Liver (tissue), 8 donors: ENCODE measurements at regions not wholly inside any gene's neighbourhood (a gene's known extent, or its start where the extent isn't known, plus 50 kb on each side); places are given as distances from the start of the nearest gene placed in this dataset.

Experiments
- DNase-seq: peaks from one replicate; pipeline ENCODE4 v3.0.0-alpha.2; 2017; ENCODE audit warnings: low spot score
- H3K27ac ChIP-seq, 2 donors: one replicate each; pipeline ENCODE4 v1.7.0; 2013; ENCODE audit warnings: inconsistent platforms in 2 of 2, low read length in 2 of 2, control low read depth in 1 of 2, low read depth in 1 of 2, mild to moderate bottlenecking in 1 of 2
- H3K27me3 ChIP-seq, 4 donors: one replicate each; pipeline versions ENCODE4 v1.6.1 to v1.7.0; 2013; ENCODE audit warnings: low read length in 3 of 4, inconsistent platforms in 1 of 4, mild to moderate bottlenecking in 1 of 4, moderate library complexity in 1 of 4; ENCODE audit not compliant: control insufficient read depth in 4 of 4, insufficient read depth in 4 of 4
- H3K36me3 ChIP-seq, 4 donors: one replicate each; pipeline versions ENCODE4 v1.6.1 to v1.7.0; 2013; ENCODE audit warnings: low read length in 3 of 4, mild to moderate bottlenecking in 3 of 4, low read depth in 1 of 4, moderate library complexity in 1 of 4; ENCODE audit not compliant: control insufficient read depth in 4 of 4, insufficient read depth in 3 of 4
- H3K4me1 ChIP-seq, 4 donors: one replicate each; pipeline versions ENCODE4 v1.6.1 to v1.7.0; 2013; ENCODE audit warnings: low read length in 3 of 4, mild to moderate bottlenecking in 3 of 4, moderate library complexity in 1 of 4; ENCODE audit not compliant: control insufficient read depth in 4 of 4, insufficient read depth in 4 of 4
- H3K4me3 ChIP-seq, 3 donors: one replicate each; pipeline versions ENCODE4 v1.6.1 to v1.7.0; 2013; ENCODE audit warnings: low read length in 3 of 3, control low read depth in 1 of 3, low read depth in 1 of 3, mild to moderate bottlenecking in 1 of 3
- H3K9ac ChIP-seq, 2 donors: one replicate each; pipeline ENCODE4 v1.7.0; 2013; ENCODE audit warnings: low read length in 2 of 2, mild to moderate bottlenecking in 2 of 2, moderate library complexity in 2 of 2, control low read depth in 1 of 2, low read depth in 1 of 2
- H3K9me3 ChIP-seq, 4 donors: one replicate each; pipeline versions ENCODE4 v1.6.1 to v1.7.0; 2013; ENCODE audit warnings: low read length in 3 of 4; ENCODE audit not compliant: control insufficient read depth in 4 of 4
- EGR1 ChIP-seq, 2 donors: IDR thresholded peaks; 2 replicates each; pipeline ENCODE4 v1.6.1; 2016 to 2018; ENCODE audit warnings: antibody characterized with exemption in 2 of 2, low read depth in 2 of 2
- FOXA1 ChIP-seq: IDR thresholded peaks from 2 replicates; pipeline ENCODE4 v1.6.1; 2016; ENCODE audit warnings: antibody characterized with exemption
- FOXA2 ChIP-seq: IDR thresholded peaks from 2 replicates; pipeline ENCODE4 v1.6.1; 2016; ENCODE audit warnings: antibody characterized with exemption
- HNF4A ChIP-seq, 2 donors: conservative IDR thresholded peaks; 2 replicates each; pipeline ENCODE4 v1.6.1; 2016; ENCODE audit warnings: antibody characterized with exemption in 2 of 2, mild to moderate bottlenecking in 2 of 2
- HNF4G ChIP-seq: IDR thresholded peaks from 2 replicates; pipeline ENCODE4 v1.6.1; 2016; ENCODE audit warnings: antibody characterized with exemption
- JUND ChIP-seq, 2 donors: IDR thresholded peaks; 2 replicates each; pipeline ENCODE4 v1.6.1; 2016; ENCODE audit warnings: antibody characterized with exemption in 2 of 2
- NR2F2 ChIP-seq: IDR thresholded peaks from 2 replicates; pipeline ENCODE4 v1.6.1; 2016; ENCODE audit warnings: antibody characterized with exemption
- RAD21 ChIP-seq, 2 donors: IDR thresholded peaks; 2 replicates each; pipeline ENCODE4 v1.6.1; 2016; ENCODE audit warnings: antibody characterized with exemption in 2 of 2, mild to moderate bottlenecking in 2 of 2
- RXRA ChIP-seq, 2 donors: IDR thresholded peaks; 2 replicates each; pipeline ENCODE4 v1.6.1; 2017 to 2018; ENCODE audit warnings: antibody characterized with exemption in 2 of 2, mild to moderate bottlenecking in 1 of 2
- TAF1 ChIP-seq: conservative IDR thresholded peaks from 2 replicates; pipeline ENCODE4 v1.6.1; 2016; ENCODE audit warnings: antibody characterized with exemption, mild to moderate bottlenecking
- YY1 ChIP-seq: IDR thresholded peaks from 2 replicates; pipeline ENCODE4 v1.6.1; 2016; ENCODE audit warnings: antibody characterized with exemption, mild to moderate bottlenecking
- WGBS: extraction: QIAGEN DNeasy Blood & Tissue Kit; methylation state at CpG from one replicate; pipeline ENCODE4 v1.1.7; 2013; 5-methylcytosine and 5-hydroxymethylcytosine counted together
- TF ChIP-seq, protein P1 (sequence below): fragments of 150-350 bp; IDR thresholded peaks from 2 replicates; pipeline ENCODE4 v1.5.1; 2017; ENCODE audit warnings: improper control_type of control experiment, low read depth, low read length; ENCODE audit not compliant: missing input control
- TF ChIP-seq, protein P2 (sequence below): IDR thresholded peaks from 2 replicates; pipeline ENCODE4 v1.6.1; 2016; ENCODE audit warnings: antibody characterized with exemption
- TF ChIP-seq, protein P3 (sequence below): IDR thresholded peaks from 2 replicates; pipeline ENCODE4 v1.6.1; 2016; ENCODE audit warnings: antibody characterized with exemption
- TF ChIP-seq, protein P4 (sequence below): IDR thresholded peaks from 2 replicates; pipeline ENCODE4 v1.6.1; 2016; ENCODE audit warnings: antibody characterized with exemption, mild to moderate bottlenecking
- TF ChIP-seq, protein P5 (sequence below): IDR thresholded peaks from 2 replicates; pipeline ENCODE4 v1.6.1; 2016; ENCODE audit warnings: antibody characterized with exemption
- donor health status: healthy.
- donor health status: healthy.
- donor health status: healthy.
- donor health status: healthy.
- donor health status: healthy.

DNA sequence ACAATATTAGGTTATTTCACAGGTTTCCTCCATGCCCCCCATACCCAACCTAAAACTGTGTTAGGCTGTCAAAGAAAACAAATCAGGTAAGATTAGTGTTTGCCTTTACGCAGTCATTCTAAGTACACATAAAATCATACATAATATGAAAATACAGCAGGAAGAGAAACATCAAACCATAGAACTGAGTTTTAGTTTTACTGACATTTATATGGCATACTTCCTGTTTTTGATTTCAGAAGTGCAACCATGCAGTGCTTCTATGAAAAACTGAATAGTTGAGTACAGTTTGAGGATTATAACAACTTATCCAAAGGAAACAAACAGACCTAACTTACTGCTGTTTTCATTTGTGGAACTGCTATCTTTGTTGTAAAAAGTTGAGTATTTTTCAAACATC, 91.3 kb downstream of the KCNRG start:
- peaks cover 0 to under 1% (median 0%) of the 10 kb centered on the region in 4 donors for H3K4me1 ChIP-seq
- no peak overlapping the region for H3K9ac ChIP-seq
- H3K36me3 ChIP-seq, result peaks cover 0 to 3% (median 0%) of the 10 kb centered on the region in 4 donors
- H3K27me3 ChIP-seq, result no peaks in the 10 kb centered on the region
- no peak overlapping the region for H3K4me3 ChIP-seq
- WGBS, result 73% methylated on average over 1 of the region's 1 CpG
- H3K27ac ChIP-seq, result no peak overlapping the region
- no peak for DNase-seq
- no peaks in the 10 kb centered on the region for H3K9me3 ChIP-seq
- TF ChIP-seq, protein P1, sequence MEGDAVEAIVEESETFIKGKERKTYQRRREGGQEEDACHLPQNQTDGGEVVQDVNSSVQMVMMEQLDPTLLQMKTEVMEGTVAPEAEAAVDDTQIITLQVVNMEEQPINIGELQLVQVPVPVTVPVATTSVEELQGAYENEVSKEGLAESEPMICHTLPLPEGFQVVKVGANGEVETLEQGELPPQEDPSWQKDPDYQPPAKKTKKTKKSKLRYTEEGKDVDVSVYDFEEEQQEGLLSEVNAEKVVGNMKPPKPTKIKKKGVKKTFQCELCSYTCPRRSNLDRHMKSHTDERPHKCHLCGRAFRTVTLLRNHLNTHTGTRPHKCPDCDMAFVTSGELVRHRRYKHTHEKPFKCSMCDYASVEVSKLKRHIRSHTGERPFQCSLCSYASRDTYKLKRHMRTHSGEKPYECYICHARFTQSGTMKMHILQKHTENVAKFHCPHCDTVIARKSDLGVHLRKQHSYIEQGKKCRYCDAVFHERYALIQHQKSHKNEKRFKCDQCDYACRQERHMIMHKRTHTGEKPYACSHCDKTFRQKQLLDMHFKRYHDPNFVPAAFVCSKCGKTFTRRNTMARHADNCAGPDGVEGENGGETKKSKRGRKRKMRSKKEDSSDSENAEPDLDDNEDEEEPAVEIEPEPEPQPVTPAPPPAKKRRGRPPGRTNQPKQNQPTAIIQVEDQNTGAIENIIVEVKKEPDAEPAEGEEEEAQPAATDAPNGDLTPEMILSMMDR, result no peak
- TF ChIP-seq TAF1 (no peak), FOXA1 (no peak)

DNA sequence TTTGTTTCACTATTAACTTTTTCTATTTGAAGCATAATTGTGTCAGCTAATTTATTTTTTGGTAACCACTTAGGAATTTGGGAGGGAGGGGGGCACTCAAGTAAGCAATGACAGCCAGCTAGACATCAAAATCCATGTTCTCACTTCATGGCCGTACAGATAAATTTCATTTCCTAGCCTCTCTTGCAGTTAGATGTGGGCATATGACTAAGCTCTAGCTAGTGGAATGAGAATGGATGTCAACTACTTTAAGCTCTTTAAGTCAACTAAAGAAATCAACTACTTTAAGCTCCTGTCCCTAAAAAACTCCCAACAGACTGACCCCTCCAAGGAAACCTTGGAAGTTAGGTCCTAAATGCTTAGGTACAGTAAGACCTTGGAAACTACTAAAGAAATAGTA, 92.0 kb downstream of the KCNRG start:
- Histone ChIP-seq H3K27ac (no peak overlapping the region), H3K36me3 (peaks cover 0 to 3% (median 0%) of the 10 kb centered on the region in 4 donors), H3K9me3 (no peaks in the 10 kb centered on the region), H3K27me3 (no peaks in the 10 kb centered on the region), H3K4me3 (no peak overlapping the region), H3K4me1 (no peaks in the 10 kb centered on the region), H3K9ac (no peak overlapping the region)
- TF ChIP-seq HNF4A (conservative IDR thresholded peaks at IDR 0.05), result no peak
- TF ChIP-seq, protein P2, sequence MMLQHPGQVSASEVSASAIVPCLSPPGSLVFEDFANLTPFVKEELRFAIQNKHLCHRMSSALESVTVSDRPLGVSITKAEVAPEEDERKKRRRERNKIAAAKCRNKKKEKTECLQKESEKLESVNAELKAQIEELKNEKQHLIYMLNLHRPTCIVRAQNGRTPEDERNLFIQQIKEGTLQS, result no peak
- TF ChIP-seq, protein P3, sequence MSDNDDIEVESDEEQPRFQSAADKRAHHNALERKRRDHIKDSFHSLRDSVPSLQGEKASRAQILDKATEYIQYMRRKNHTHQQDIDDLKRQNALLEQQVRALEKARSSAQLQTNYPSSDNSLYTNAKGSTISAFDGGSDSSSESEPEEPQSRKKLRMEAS, result no peak
- no peak for TF ChIP-seq NR2F2
- TF ChIP-seq JUND (IDR thresholded peaks at IDR 0.05), result no peak
- TF ChIP-seq, protein P1, result no peak
- TF ChIP-seq RXRA (IDR thresholded peaks at IDR 0.05), result no peak
- TF ChIP-seq HNF4G, result no peak
- TF ChIP-seq, protein P4, sequence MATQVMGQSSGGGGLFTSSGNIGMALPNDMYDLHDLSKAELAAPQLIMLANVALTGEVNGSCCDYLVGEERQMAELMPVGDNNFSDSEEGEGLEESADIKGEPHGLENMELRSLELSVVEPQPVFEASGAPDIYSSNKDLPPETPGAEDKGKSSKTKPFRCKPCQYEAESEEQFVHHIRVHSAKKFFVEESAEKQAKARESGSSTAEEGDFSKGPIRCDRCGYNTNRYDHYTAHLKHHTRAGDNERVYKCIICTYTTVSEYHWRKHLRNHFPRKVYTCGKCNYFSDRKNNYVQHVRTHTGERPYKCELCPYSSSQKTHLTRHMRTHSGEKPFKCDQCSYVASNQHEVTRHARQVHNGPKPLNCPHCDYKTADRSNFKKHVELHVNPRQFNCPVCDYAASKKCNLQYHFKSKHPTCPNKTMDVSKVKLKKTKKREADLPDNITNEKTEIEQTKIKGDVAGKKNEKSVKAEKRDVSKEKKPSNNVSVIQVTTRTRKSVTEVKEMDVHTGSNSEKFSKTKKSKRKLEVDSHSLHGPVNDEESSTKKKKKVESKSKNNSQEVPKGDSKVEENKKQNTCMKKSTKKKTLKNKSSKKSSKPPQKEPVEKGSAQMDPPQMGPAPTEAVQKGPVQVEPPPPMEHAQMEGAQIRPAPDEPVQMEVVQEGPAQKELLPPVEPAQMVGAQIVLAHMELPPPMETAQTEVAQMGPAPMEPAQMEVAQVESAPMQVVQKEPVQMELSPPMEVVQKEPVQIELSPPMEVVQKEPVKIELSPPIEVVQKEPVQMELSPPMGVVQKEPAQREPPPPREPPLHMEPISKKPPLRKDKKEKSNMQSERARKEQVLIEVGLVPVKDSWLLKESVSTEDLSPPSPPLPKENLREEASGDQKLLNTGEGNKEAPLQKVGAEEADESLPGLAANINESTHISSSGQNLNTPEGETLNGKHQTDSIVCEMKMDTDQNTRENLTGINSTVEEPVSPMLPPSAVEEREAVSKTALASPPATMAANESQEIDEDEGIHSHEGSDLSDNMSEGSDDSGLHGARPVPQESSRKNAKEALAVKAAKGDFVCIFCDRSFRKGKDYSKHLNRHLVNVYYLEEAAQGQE, result no peak
- TF ChIP-seq EGR1 (IDR thresholded peaks at IDR 0.05; ENCODE audit: low read depth in 2 of 2), result no peak
- no peak for TF ChIP-seq RAD21 (IDR thresholded peaks at IDR 0.05)
- no peak for TF ChIP-seq YY1
- TF ChIP-seq FOXA2, result no peak
- TF ChIP-seq, protein P5, sequence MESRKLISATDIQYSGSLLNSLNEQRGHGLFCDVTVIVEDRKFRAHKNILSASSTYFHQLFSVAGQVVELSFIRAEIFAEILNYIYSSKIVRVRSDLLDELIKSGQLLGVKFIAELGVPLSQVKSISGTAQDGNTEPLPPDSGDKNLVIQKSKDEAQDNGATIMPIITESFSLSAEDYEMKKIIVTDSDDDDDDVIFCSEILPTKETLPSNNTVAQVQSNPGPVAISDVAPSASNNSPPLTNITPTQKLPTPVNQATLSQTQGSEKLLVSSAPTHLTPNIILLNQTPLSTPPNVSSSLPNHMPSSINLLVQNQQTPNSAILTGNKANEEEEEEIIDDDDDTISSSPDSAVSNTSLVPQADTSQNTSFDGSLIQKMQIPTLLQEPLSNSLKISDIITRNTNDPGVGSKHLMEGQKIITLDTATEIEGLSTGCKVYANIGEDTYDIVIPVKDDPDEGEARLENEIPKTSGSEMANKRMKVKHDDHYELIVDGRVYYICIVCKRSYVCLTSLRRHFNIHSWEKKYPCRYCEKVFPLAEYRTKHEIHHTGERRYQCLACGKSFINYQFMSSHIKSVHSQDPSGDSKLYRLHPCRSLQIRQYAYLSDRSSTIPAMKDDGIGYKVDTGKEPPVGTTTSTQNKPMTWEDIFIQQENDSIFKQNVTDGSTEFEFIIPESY, result no peak
- DNase-seq, result no peak
- WGBS, result 77% methylated on average over 1 of the region's 1 CpG
